H1 (cell line): ENCODE measurements at regions not wholly inside any gene's neighbourhood (a gene's known extent, or its start where the extent isn't known, plus 50 kb on each side); places are given as distances from the start of the nearest gene placed in this dataset.

ENCODE experiments used
- CTCF ChIA-PET: fragments of 300-600 bp; sonication (Branson Sonifier 250); formaldehyde crosslinking; loops from one replicate; lab custom pipeline; 2021; ENCODE audit not compliant: partially characterized antibody; lab: Charles Lee
- POLR2A ChIA-PET: fragments of 300-600 bp; sonication (Branson Sonifier 250); formaldehyde crosslinking; loops from one replicate; lab custom pipeline; 2021; ENCODE audit warnings: inconsistent platforms; ENCODE audit not compliant: partially characterized antibody; lab: Charles Lee
- DNase-seq, 2 experiments: peaks; one replicate each; pipeline versions ENCODE4 v3.0.0 to v3.0.0-alpha.2; 2010 to 2022; ENCODE audit warnings: low spot score in 2 of 2, low read depth in 1 of 2, mixed read lengths in 1 of 2
- FAIRE-seq: peaks from 2 replicates; lab custom pipeline; 2011; peaks lifted over from hg19 to GRCh38; lab: Jason Lieb, UNC
- H2AFZ ChIP-seq: 2 replicates; pipeline ENCODE4 v1.8.1; 2012; ENCODE audit warnings: low read length, inconsistent platforms
- H2AK5ac ChIP-seq: 2 replicates; pipeline ENCODE4 v1.6.1; 2013; ENCODE audit warnings: low read depth, low read length
- H2BK120ac ChIP-seq: replicated peaks from 2 replicates; pipeline ENCODE3; 2013; ENCODE audit warnings: low read depth, low read length, inconsistent platforms
- H2BK12ac ChIP-seq: 2 replicates; pipeline ENCODE4 v1.6.1; 2013; ENCODE audit warnings: low read depth, low read length
- H2BK15ac ChIP-seq: 2 replicates; pipeline ENCODE4 v1.6.1; 2013; ENCODE audit warnings: low read length
- H2BK20ac ChIP-seq: 2 replicates; pipeline ENCODE4 v1.6.1; 2013; ENCODE audit warnings: low read length
- H2BK5ac ChIP-seq: 2 replicates; pipeline ENCODE4 v1.6.1; 2013; ENCODE audit warnings: low read depth, low read length
- H3K14ac ChIP-seq: 2 replicates; pipeline ENCODE4 v1.6.1; 2013; ENCODE audit warnings: inconsistent platforms; ENCODE audit not compliant: insufficient read length
- H3K18ac ChIP-seq: 2 replicates; pipeline ENCODE4 v1.6.1; 2013; ENCODE audit warnings: low read length; ENCODE audit errors: extremely low read depth
- H3K23ac ChIP-seq: 2 replicates; pipeline ENCODE4 v1.6.1; 2013; ENCODE audit warnings: inconsistent platforms; ENCODE audit not compliant: insufficient read length
- H3K23me2 ChIP-seq: 2 replicates; pipeline ENCODE4 v1.6.1; 2013; ENCODE audit warnings: low read depth, low read length
- H3K27ac ChIP-seq: 2 replicates; pipeline ENCODE4 v1.6.1; 2011; ENCODE audit warnings: low read depth, low read length, inconsistent platforms
- H3K27me3 ChIP-seq, 4 experiments: replicated peaks in 1 of 4; 1 replicate in 1 of 4; 2 replicates in 3 of 4; pipeline versions ENCODE4 v1.6.1 to v1.8.1; 2011 to 2013; ENCODE audit warnings: low read length in 3 of 4, mild to moderate bottlenecking in 3 of 4, inconsistent platforms in 2 of 4, mixed read lengths in 2 of 4, moderate library complexity in 1 of 4; ENCODE audit not compliant: control insufficient read depth in 3 of 4, insufficient read depth in 3 of 4; ENCODE audit errors: extremely low read depth in 1 of 4
- H3K36me3 ChIP-seq, 4 experiments: 2 replicates each; pipeline versions ENCODE4 v1.6.1 to v1.8.1; 2011 to 2013; ENCODE audit warnings: mild to moderate bottlenecking in 4 of 4, low read length in 3 of 4, moderate library complexity in 2 of 4, control low read depth in 1 of 4, inconsistent platforms in 1 of 4; ENCODE audit not compliant: insufficient read depth in 4 of 4, control insufficient read depth in 2 of 4
- H3K4ac ChIP-seq: replicated peaks from 2 replicates; pipeline ENCODE3; 2013; ENCODE audit warnings: low read length, low read depth, mixed read lengths, inconsistent platforms; ENCODE audit not compliant: insufficient read length
- H3K4me1 ChIP-seq, 4 experiments: replicated peaks in 1 of 4; 1 replicate in 1 of 4; 2 replicates in 3 of 4; pipeline versions ENCODE4 v1.6.1 to v1.8.1; 2011 to 2013; ENCODE audit warnings: low read length in 3 of 4, inconsistent platforms in 2 of 4, mixed read lengths in 1 of 4; ENCODE audit not compliant: insufficient read depth in 4 of 4, control insufficient read depth in 3 of 4
- H3K4me2 ChIP-seq, 2 experiments: 2 replicates each; pipeline versions ENCODE4 v1.6.1 to v1.8.1; 2011 to 2013; ENCODE audit warnings: low read depth in 2 of 2, low read length in 2 of 2, control low read depth in 1 of 2, inconsistent platforms in 1 of 2, mild to moderate bottlenecking in 1 of 2; ENCODE audit not compliant: insufficient read depth in 1 of 2
- H3K4me3 ChIP-seq, 4 experiments: fragments of 200-600, 300-600 bp in 1 of 4; sonication (generic), shearing (Covaris generic), sonication (Bioruptor Twin) in 1 of 4; 2 replicates each; pipeline versions ENCODE4 v1.5.1 to v1.8.1; 2011 to 2016; ENCODE audit warnings: low read length in 4 of 4, low read depth in 3 of 4, control low read depth in 2 of 4, inconsistent platforms in 2 of 4, mild to moderate bottlenecking in 2 of 4, mixed read lengths in 1 of 4, moderate library complexity in 1 of 4; ENCODE audit not compliant: insufficient read depth in 2 of 4; ENCODE audit errors: extremely low read depth in 1 of 4
- H3K56ac ChIP-seq: replicated peaks from 2 replicates; pipeline ENCODE3; 2013; ENCODE audit warnings: low read depth, mild to moderate bottlenecking, mixed read lengths, low read length, inconsistent platforms; ENCODE audit not compliant: insufficient read length
- H3K79me1 ChIP-seq: 2 replicates; pipeline ENCODE4 v1.6.1; 2013; ENCODE audit warnings: low read depth, low read length, control low read depth
- H3K79me2 ChIP-seq, 2 experiments: 2 replicates each; pipeline versions ENCODE4 v1.6.1 to v1.8.1; 2012 to 2013; ENCODE audit warnings: low read length in 2 of 2, mild to moderate bottlenecking in 2 of 2, inconsistent platforms in 1 of 2; ENCODE audit not compliant: insufficient read depth in 2 of 2, control insufficient read depth in 1 of 2
- H3K9ac ChIP-seq, 4 experiments: replicated peaks in 1 of 4; 1 replicate in 1 of 4; 2 replicates in 3 of 4; pipeline versions ENCODE4 v1.6.1 to v1.8.1; 2011 to 2013; ENCODE audit warnings: low read depth in 3 of 4, low read length in 3 of 4, control low read depth in 2 of 4, mild to moderate bottlenecking in 2 of 4, moderate library complexity in 2 of 4, inconsistent platforms in 1 of 4; ENCODE audit errors: extremely low read depth in 1 of 4
- H3K9me3 ChIP-seq, 2 experiments: 2 replicates each; pipeline versions ENCODE4 v1.6.1 to v1.8.1; 2012 to 2013; ENCODE audit warnings: mild to moderate bottlenecking in 2 of 2, moderate library complexity in 2 of 2, control low read depth in 1 of 2, inconsistent platforms in 1 of 2, low read depth in 1 of 2, low read length in 1 of 2, mixed read lengths in 1 of 2; ENCODE audit not compliant: insufficient read depth in 2 of 2
- H4K20me1 ChIP-seq, 2 experiments: replicated peaks in 1 of 2; 2 replicates each; pipeline versions ENCODE3 to v1.8.1; 2011 to 2013; ENCODE audit warnings: inconsistent platforms in 2 of 2, low read length in 2 of 2, mild to moderate bottlenecking in 1 of 2; ENCODE audit not compliant: insufficient read depth in 2 of 2, control insufficient read depth in 1 of 2
- H4K5ac ChIP-seq: 2 replicates; pipeline ENCODE4 v1.6.1; 2013; ENCODE audit warnings: low read length, low read depth, mixed read lengths, inconsistent platforms; ENCODE audit not compliant: insufficient read length
- H4K8ac ChIP-seq: 2 replicates; pipeline ENCODE4 v1.8.0; 2013; ENCODE audit warnings: mild to moderate bottlenecking, moderate library complexity, low read length, inconsistent platforms; ENCODE audit not compliant: insufficient read depth; ENCODE audit errors: extremely low read depth
- H4K91ac ChIP-seq: replicated peaks from 2 replicates; pipeline ENCODE3; 2013; ENCODE audit warnings: low read length, mixed read lengths, inconsistent platforms; ENCODE audit not compliant: insufficient read length
- BCL11A ChIP-seq, 2 experiments: IDR thresholded peaks; one replicate each; pipeline ENCODE4 v1.6.1; 2011; ENCODE audit warnings: low read depth in 2 of 2, low read length in 2 of 2, mild to moderate bottlenecking in 2 of 2
- CBX5 ChIP-seq: fragments of 300-800, 300-1000 bp; sonication (generic); IDR thresholded peaks from 2 replicates; pipeline ENCODE4 v1.7.1; 2016; ENCODE audit warnings: antibody characterized with exemption, low read length, low read depth
- CBX8 ChIP-seq: fragments of 300-800, 300-1000 bp; sonication (generic); IDR thresholded peaks from 2 replicates; pipeline ENCODE4 v1.7.1; 2016; ENCODE audit warnings: low read depth, low read length, borderline replicate concordance
- CEBPB ChIP-seq: IDR thresholded peaks from 2 replicates; pipeline ENCODE4 v1.6.1; 2012; ENCODE audit warnings: low read depth, low read length
- EGR1 ChIP-seq: IDR thresholded peaks from 2 replicates; pipeline ENCODE4 v1.6.1; 2011; ENCODE audit warnings: low read depth, low read length, borderline replicate concordance
- EZH2 ChIP-seq: fragments of 200-600 bp; sonication (generic); IDR thresholded peaks from 2 replicates; pipeline ENCODE4 v1.7.1; 2012; ENCODE audit warnings: low read depth, mild to moderate bottlenecking, moderate library complexity, low read length, inconsistent platforms; ENCODE audit not compliant: severe bottlenecking
- KDM5A ChIP-seq: fragments of 200-600 bp; IDR thresholded peaks from 2 replicates; pipeline ENCODE4 v1.7.1; 2012; ENCODE audit warnings: mild to moderate bottlenecking, low read length, inconsistent platforms, mixed read lengths
- POLR2AphosphoS5 ChIP-seq: IDR thresholded peaks from 2 replicates; pipeline ENCODE4 v1.6.1; 2011; ENCODE audit warnings: low read depth, low read length
- POU5F1 ChIP-seq: IDR thresholded peaks from 2 replicates; pipeline ENCODE4 v1.6.1; 2011; ENCODE audit warnings: low read depth, mild to moderate bottlenecking, low read length, moderate library complexity
- SIRT6 ChIP-seq: IDR thresholded peaks from one replicate; pipeline ENCODE4 v1.7.1; 2012; ENCODE audit warnings: low read length, inconsistent platforms
- SP1 ChIP-seq: IDR thresholded peaks from 2 replicates; pipeline ENCODE4 v1.6.1; 2011; ENCODE audit warnings: low read depth, low read length
- SP2 ChIP-seq: IDR thresholded peaks from 2 replicates; pipeline ENCODE4 v1.6.1; 2012; ENCODE audit warnings: mild to moderate bottlenecking, low read length, inconsistent platforms
- SUZ12 ChIP-seq: fragments of 200-600 bp; sonication (generic); IDR thresholded peaks from 2 replicates; pipeline ENCODE4 v1.6.1; 2012; ENCODE audit warnings: mild to moderate bottlenecking, inconsistent platforms, low read length, moderate library complexity, mixed read lengths
- TCF12 ChIP-seq: IDR thresholded peaks from 2 replicates; pipeline ENCODE4 v1.6.1; 2011; ENCODE audit warnings: low read depth, mild to moderate bottlenecking, low read length
- YY1 ChIP-seq: IDR thresholded peaks from 2 replicates; pipeline ENCODE4 v1.6.1; 2011; ENCODE audit warnings: low read depth, mild to moderate bottlenecking, low read length
- WGBS, 2 experiments: shearing (Covaris generic) in 1 of 2; methylation state at CpG; one replicate each; pipeline versions ENCODE4 v1.1.6 to v1.1.7; 2013 to 2015; ENCODE audit warnings: low lambda C conversion rate in 2 of 2, mixed read lengths in 2 of 2, inconsistent platforms in 1 of 2, low coverage in 1 of 2, missing lambda C conversion rate in 1 of 2; ENCODE audit not compliant: insufficient replicate concordance in 2 of 2, insufficient coverage in 1 of 2, insufficient read length in 1 of 2; ENCODE audit errors: extremely low coverage in 1 of 2, missing lambda C conversion rate in 1 of 2; 5-methylcytosine and 5-hydroxymethylcytosine counted together
- TF ChIP-seq, protein P1 (sequence below): IDR thresholded peaks from 2 replicates; pipeline ENCODE4 v1.6.1; 2012; ENCODE audit warnings: inconsistent platforms
- TF ChIP-seq, protein P2 (sequence below): IDR thresholded peaks from 2 replicates; pipeline ENCODE4 v1.6.1; 2012; ENCODE audit warnings: inconsistent platforms

DNA sequence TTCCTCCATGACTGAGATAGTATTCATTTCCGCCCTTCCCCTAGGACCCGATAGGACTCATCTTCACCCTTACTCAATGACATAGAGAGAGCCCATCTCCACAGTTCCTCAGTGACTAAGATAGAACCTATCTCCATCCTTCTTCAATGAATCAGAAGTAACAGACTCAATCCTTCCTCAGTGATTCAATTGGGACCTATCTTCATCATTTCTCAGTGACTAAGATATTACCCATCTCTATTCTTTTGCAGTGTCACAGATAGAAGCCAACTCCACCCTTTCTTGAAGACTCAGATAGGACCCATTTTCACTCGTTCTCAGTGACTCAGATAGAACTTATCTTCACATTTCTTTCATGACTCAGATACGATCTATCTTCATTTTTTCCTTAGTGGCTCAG is 164.6 kb downstream of the FBXO4 start:
- Histone ChIP-seq H3K79me2 (no peaks in the 10 kb centered on the region), H4K91ac (no peak overlapping the region), H2AFZ (no peak overlapping the region), H2BK15ac (no peak overlapping the region), H3K18ac (no peak overlapping the region), H3K36me3 (no peaks in the 10 kb centered on the region), H4K8ac (no peak overlapping the region), H3K79me1 (no peaks in the 10 kb centered on the region), H3K27me3 (no peaks in the 10 kb centered on the region), H2AK5ac (no peak overlapping the region), H3K56ac (no peak overlapping the region), H3K4me3 (no peak overlapping the region), H3K4me1 (no peaks in the 10 kb centered on the region), H2BK12ac (no peak overlapping the region), H2BK20ac (no peak overlapping the region), H3K14ac (no peak overlapping the region), H3K4ac (no peak overlapping the region), H3K23me2 (no peaks in the 10 kb centered on the region), H3K9ac (no peak overlapping the region), H4K5ac (no peak overlapping the region), H2BK120ac (no peak overlapping the region), H3K9me3 (no peaks in the 10 kb centered on the region), H2BK5ac (no peak overlapping the region), H3K4me2 (no peak overlapping the region), H3K23ac (no peak overlapping the region), H3K27ac (no peak overlapping the region), H4K20me1 (no peaks in the 10 kb centered on the region)
- ChIA-PET POLR2A (no interaction called here), CTCF (no interaction called here)
- FAIRE-seq = no peak
- 93% methylated on average over 4 of the region's 4 CpGs; no CpG with 5 or more reads in 1 of the 2 experiments for WGBS, 2 experiments
- DNase-seq = no peak
- TF ChIP-seq BCL11A (IDR thresholded peaks at IDR 0.05; ENCODE audit: low read depth in 2 of 2, low read length in 2 of 2) (no peak), POLR2AphosphoS5 (no peak), POU5F1 (no peak), CBX5 (no peak), EZH2 (no peak), YY1 (no peak), CEBPB (no peak), TCF12 (no peak), SP2 (no peak), CBX8 (no peak), KDM5A (no peak), EGR1 (no peak), SP1 (no peak), SIRT6 (no peak), SUZ12 (no peak)
- TF ChIP-seq, protein P1, sequence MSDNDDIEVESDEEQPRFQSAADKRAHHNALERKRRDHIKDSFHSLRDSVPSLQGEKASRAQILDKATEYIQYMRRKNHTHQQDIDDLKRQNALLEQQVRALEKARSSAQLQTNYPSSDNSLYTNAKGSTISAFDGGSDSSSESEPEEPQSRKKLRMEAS = no peak
- TF ChIP-seq, protein P2, sequence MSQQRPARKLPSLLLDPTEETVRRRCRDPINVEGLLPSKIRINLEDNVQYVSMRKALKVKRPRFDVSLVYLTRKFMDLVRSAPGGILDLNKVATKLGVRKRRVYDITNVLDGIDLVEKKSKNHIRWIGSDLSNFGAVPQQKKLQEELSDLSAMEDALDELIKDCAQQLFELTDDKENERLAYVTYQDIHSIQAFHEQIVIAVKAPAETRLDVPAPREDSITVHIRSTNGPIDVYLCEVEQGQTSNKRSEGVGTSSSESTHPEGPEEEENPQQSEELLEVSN = no peak
